Suppressor macrophage treated with lipopolysaccharide for 4 hours (primary cell): ENCODE measurements at regions not wholly inside any gene's neighbourhood (a gene's known extent, or its start where the extent isn't known, plus 50 kb on each side); places are given as distances from the start of the nearest gene placed in this dataset.
A peak's percentile ranks its signal among the peaks of the same experiment; 100 is the strongest.
"Not testable (repeated sequence)": the region's sequence is repeated elsewhere in the genome, so short reads cannot be mapped to it uniquely, and the experiment has no call there.

Experiments used
- DNase-seq: peaks from one replicate; pipeline ENCODE4 v3.0.0-alpha.2; 2020

DNA sequence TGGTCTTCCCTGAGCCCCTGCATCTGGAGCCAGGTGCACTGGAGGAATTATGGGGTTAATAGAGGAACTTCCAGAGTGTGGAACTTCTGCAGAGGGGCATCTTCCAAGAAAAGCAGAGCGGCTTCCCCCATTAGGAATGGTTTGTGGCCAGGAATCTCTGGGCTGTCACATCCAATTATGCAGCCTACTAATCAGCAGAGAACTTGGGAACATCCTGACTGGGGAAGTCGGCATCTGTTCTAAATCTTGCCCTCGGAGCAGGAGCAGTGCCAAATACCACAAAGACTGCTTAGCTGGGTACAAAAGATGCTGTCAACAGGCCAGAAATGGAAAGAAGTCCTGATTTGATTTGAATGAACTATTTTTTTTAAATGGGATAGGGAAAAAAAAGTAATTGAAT lies 435.1 kb downstream of the ZNF536 start:
- no peak for DNase-seq

DNA sequence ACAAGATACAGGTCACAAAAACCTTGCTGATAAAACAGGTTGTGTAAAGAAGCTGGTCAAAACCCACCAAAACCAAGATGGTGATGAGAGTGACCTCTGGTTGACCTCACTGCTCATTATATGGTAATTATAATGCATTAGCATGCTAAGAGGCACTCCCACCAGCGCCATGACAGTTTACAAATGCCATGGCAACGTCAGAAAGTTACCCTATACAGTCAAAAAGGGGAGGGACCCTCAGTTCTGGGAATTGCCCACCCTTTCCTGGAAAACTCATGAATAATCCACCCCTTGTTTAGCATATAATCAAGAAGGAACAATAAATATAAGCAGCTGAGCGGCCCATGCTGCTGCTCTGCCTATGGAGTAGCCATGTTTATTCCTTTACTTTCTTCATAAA lies 434.1 kb downstream of the ZNF536 start:
- DNase-seq, result no peak

DNA sequence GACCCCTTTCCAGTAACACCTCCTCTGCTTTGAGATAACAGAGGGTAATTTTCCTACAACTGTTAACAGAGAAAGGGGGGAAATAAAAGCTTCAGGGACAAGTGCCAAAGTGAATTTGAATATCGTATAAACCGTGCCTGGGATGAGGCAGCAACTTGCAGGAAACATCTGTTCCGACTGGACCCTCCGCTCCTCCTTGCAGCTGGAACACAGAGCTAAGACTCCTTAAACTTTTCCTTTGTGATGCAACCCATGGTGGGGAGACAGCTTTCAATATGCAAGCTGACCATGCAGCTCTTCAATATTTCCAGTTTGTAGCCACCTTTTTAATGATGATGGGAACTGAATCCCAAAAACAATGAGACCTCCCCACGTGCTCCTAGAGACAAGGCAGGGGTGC lies 432.6 kb downstream of the ZNF536 start:
- no peak for DNase-seq

DNA sequence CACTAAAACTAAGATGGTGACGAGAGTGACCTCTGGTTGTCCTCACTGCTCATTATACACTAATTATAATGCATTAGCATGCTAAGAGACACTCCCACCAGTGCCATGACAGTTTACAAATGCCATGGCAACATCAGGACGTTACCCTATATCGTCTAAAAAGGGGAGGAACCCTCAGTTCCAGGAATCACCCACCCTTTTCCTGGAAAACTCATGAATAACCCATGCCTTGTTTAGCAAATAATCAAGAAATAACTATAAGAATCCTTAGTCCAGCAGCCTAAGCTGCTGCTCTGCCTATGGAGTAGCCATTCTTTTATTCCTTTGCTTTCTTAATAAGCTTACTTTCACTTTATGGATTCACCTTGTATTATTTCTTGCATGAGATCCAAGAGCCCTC lies 432.1 kb downstream of the ZNF536 start:
- not testable (repeated sequence) for DNase-seq

DNA sequence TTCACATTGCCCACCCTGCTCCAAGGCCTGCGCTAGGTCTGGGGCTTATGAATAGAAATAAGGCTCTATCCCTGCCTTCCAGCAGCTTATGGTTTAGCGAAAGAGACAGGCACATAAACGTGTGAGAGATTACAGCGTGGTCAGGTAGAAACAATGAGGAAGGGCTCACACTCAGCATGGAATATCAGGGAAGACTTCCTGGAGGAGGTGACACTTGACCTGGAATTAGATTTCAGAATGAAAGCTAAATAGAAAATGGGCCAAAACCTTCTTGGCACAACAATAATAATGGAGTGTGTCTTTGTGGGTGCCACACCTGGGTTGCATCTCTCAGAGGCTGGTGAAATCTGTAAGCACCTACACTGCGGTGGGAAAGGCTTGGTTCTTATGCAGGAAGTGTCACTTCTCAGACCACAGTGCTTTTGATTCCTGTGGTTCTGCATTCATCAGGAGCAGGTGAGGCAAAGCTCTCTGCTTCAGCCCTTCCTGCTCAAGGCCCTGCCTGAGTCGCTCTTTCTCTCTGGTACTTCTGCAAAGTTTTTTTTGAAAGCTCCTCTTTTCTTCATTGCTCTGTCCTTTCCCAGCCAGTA lies 430.3 kb downstream of the ZNF536 start:
- DNase-seq, result no peak

DNA sequence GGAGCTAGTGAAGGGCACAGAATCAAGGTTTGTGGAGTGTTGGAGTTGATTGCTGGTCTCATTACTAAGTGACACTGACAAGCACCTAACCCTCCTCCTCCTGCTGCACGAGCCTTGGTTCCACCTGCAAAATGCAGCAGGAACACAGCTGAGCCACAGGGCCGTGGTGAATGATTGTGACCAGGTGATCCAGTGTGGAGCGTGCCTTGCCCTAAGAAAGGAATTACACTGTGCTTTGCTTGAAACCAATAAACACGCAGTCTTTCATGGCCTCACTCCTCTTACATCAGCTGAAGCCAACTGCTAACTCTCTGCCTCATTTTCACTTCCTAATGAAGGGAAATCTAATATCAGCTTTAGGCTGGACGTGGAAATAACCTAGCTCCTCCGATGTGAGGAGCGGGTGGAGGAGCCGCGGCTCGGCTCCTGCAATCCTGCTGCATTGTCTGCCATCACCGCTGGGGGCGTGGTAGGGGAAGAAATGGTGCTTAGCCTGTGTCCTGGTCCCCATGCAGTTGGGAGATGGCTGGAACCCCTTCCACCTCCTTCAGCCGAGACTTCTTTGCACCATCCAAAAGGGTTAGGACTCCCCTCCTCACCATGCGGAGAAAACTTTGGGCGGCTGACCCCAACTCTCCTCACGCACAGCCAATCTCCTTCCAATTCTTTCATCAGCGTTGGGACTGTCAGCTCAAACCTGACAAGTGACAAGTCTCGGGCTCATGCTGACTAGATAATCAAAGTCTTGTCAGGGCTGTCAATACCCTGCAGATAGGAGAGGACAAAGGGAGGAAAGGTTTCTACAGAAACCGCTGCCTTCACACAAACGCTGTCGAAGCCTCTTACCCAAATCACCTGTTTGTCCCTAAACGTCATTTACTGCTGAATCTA lies 427.9 kb downstream of the ZNF536 start:
- DNase-seq, result peak; percentile 51

DNA sequence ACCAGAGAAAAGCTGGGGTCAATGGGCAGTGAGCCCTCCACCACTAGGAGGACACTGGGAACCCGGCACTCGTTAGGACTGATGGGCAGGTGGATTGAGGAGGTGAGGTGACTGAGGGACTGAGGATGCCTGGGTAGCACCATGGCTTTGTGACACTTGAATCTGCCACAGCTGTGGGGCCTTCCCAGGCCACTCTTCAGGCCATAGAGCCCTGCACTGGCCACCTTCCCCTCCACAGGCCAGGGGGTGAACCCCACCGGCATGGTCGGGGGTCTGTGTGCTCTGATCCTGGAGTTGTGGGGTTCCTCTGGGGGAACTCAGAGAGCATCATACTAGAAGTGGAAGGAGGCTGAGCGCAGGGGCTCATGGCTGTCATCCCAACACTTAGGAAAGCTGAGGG lies 423.5 kb downstream of the ZNF536 start:
- no peak for DNase-seq

DNA sequence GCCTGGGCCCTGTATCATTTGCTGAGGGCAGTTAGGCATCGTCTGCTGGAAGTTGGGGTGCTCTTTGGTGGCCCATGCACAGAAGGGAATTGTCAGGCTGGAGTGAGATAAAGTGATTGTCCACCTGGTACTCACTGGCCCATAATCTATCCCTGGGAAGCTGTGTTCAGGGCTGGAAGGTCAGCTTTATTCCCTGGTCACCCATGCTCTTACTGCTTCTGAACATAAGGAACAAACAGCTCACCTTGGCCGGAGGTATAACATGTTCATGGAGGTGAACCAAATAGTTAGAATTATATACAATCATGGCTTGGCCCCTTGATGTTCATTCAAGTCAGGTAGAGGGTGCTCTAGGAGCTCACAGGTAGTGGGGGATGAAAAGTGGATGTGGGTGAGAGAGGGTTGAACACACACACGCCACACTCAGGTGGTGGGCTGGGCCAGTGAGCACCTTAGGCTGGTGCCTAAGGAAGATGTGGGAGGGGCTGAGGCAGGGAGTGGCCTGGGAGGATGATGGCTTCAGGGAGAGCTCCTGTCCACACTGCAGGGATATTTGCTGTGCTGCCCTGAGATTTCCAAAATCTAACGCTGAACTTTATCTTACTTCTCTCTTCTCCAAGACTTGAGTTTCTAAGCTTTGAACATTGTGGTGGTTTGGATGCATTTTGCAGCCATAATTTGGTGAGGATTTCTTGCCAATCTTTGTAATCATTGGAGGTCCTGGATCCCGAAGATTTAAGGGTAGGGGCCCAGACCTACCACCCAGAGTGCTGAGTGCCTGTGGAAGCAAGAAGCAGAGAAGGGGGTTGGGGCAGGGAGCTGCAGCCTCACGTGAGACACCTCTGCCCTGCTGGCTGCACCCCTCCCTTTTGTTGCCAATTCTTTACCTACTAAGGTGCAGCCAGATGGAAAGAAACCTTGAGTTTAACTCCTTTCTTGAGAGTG lies 420.6 kb downstream of the ZNF536 start:
- no peak for DNase-seq

DNA sequence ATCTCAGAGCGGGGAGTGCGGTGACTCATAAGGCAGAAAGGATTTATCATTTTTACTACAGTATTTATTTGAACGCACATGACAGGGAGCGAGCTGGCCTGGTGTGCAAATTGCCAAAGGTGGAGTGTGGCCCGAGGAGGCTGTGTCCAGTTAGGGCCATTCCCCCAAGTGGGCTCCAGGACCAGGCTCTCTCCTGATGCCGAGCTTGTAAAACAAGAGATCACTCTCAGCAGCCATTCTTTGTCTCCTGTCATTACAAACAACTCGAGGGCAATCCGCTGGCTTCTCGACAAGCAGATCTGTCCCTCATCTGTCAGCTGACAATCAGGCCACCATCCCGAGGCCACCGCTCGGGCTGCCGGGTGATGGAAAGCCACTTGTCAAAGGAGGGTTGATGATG lies 418.9 kb downstream of the ZNF536 start:
- DNase-seq, result no peak

DNA sequence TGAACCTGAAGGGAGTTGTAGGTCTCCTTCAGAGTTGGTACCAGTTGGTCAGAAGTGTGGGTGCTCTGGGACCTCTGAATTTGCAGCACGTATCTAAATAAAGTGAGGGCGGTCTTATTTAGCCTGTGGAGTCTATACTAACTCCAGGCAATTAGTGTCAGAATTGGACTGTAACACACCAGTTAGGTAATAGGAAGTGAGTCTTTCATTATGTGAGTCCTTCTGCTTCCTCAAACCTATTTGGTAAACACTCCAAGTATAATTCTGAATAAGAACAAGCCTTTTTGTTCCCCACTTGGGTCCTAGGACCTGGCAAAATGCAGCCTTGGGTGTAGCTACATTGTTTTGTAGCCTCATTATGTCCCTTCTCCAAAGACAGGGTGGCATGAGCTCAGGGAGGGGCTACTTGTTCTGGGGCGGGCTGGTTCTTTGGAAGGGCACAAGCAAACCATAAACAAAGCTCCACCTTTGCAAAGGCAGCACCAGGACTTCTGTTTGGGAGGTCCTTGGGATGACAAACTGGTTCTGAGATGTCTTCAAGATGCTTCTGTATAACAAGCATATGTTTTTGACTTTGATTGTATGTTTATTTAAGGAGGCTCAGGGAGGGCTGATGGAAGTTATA lies 418.0 kb downstream of the ZNF536 start:
- DNase-seq, result peak; percentile 41

DNA sequence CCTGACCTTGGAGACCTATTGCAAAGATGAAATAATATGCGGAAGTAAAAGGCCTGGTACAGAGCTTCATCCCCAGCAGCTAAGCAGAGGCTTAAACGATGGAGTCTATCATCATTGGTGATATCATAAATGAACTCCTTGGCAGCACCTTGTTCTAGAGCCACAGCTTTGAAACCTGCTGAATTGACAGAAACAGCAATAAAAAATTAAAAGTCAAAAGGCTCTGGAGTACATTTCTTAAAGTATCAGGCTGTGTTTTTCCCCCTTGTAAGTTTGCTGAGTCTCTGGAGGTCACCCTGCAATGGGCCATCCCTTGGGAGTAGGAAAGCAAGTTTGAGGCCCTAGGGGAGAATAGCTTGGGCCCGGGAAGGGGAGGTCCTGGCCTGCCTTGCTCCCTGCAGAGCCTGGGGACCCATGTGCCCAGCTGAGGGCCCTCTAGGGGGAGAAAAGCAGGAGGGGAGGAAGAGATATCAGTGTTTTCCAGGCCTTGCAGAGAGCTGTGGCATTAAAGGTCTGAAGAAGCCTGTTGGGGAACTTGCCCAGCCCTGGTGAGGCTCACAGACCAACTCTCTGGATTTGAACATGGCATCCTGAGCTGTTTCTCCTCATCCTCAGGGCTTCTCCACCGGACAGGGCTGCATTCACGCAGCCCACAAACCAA lies 416.1 kb downstream of the ZNF536 start:
- no peak for DNase-seq

DNA sequence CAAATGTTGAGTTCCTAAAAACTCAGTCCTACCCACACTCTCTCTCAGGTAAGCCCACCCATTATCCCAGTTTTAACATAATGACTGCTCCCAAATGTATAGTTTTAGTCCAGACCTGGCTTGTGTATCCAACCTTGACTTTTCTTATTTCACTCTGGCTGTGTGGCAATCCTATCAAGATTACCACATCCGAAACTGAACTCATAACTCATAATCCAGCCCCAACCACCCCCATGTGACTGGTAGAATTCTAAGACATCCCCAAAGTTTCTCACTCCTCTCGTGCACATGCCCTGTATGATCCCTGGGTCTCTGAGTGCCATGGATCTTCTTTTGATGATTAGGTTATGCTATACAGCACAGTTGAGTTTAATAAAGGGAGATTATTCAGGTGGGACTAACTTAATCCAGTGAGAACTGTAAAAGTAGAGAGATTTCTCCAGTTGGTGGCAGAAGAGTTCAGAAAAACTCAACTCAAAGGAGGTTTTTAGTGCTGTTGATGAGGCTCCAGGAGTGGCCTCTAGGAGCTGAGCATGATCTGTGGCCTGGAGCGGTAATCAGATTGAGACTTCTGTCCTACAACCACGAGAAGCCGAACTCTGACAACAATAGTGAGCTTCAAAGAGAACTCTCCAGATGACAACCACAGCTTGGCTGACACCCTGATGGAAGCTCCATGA lies 413.4 kb downstream of the ZNF536 start:
- peak; percentile 40 for DNase-seq

DNA sequence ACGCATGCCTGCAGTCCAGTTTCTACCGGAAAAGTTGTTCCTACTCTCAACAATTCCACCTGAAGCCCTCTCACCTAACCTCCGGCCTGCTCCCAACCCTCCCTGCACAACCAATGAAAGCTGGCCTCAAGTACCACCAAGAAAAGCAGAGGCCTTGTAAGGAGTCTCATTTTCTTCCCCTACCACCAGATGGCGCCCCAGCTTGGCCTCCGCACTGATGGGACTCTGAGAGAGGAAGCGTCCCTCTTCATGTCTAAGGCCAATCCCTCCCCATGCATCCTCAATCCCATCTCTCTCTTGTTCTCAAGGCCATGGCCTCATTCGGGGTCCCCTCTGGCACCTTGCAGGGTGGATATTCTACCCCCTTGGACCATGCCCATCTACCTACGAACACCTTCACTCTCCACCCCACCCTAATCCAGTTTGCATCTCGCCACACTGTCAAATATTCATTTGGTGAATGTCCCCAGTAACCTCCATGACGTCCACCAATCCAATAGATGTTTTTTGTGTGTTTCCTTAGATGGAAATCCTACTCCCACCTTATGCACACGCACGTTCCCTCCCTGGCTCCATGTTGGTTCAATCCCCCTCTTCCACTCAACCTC lies 412.8 kb downstream of the ZNF536 start:
- peak; percentile 80 for DNase-seq

DNA sequence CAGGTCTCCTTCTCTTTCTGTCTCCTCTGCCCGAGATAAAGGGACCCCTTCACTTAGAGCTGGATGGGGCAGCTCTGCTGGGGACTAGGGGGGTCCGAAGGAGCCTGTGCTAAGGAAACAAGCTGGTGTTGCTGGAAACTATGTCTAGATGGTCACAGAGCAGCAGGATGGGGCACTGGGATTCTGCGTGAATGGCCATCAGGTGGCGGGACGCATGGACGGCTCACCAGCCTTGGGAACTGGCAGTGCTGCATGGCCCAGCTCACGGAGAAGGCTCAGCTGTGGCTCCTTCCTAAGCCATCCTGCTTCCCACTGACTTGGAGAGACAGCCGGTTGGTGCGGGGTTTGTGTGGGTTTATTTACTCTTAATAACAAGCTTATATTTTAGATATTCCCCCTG lies 411.8 kb downstream of the ZNF536 start:
- DNase-seq, result no peak

DNA sequence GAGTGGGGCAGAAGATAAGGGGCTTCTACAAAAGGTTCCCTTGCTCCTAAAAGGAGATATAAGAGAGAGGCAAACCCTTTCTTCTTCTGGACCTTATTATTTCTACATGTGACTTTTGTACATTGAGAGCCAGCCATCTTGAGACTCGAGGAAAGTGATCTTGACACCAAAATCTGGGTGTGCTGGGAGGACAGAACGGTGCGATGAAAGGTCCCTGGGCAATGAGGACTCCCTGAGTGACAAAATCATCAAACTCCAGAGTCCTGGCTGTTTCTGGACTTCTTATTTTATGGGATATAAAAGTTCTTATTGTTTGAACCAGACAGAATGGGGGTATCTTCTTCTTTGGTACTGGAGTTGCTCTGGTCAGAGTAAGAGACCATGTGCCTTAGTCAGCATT lies 411.0 kb downstream of the ZNF536 start:
- no peak for DNase-seq

DNA sequence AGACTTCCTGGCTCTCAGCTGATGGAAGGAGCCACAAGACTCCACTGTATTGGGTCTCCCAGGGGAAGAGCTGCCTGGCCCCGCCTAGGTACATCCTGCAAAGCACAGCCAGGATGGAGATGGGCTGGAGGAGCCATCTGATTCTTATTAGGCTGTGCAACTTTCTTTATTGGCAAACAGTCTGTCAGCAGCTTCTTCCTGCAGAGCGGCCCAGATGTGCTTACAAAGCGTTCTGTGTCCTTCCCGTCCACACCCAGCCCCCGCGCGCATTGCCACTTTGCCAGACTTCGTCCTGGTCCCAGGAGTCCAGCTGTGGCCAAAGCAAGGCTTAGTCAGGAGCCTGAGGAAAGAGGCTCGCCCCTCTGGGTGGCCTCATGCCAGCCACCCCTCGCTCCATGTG lies 409.3 kb downstream of the ZNF536 start:
- no peak for DNase-seq

DNA sequence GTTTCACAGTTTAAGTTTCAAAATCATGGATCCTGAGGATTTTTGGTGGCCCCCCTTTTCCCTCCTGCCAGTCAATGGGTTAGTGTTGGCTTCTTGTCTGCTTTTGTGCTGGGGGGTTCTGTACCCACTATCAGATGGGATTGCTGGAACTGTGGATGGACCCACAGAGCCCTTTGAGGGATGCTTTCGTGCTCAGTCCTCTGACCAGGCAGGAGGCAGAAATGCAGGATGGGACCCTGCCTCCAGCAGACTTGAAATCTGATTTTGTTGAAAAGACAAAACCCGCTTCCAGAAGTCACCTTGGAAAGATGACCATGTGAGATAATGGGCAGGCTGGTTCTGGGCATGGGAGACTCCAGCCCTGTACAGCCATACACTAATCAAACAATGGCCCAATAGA lies 408.9 kb downstream of the ZNF536 start:
- DNase-seq, result no peak

DNA sequence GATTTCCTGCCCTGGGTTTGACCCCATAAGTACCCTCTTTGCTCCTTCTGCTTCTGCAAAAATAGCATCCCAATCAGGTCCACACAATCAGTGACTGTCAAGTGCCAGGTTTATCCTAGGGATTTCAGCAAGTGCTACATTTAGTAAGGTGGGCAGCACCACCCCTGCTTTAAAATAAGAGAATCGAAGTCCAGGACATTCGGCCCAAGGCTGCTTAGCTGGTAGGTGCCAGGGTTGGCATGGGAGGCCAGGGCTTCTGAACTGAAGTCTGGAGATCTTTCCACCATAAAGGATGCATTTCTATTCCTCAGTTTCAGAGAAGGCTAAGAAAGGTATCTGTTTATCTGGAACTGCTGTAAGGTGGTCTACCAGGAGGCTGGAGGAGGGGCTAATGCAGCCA lies 408.3 kb downstream of the ZNF536 start:
- DNase-seq, result no peak

DNA sequence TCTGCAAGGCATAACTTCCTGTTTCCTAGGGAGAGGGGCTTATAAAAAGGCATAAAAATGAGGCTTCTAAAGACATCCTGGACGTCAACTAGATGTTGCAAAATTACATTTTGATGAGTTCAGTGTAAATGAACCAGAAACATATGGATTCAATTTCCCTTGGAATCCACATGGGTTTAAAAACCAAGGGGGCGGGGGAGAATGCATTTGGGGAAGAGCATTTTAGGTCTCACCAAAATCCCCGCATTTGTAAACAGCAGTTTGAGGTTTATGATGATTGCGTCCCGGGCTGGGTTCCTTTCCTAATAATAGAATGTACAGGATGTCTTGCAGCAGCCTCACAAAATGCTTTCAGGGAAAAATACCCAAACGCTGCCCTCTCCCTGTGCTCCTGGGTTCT lies 407.8 kb downstream of the ZNF536 start:
- DNase-seq, result peak; percentile 27

DNA sequence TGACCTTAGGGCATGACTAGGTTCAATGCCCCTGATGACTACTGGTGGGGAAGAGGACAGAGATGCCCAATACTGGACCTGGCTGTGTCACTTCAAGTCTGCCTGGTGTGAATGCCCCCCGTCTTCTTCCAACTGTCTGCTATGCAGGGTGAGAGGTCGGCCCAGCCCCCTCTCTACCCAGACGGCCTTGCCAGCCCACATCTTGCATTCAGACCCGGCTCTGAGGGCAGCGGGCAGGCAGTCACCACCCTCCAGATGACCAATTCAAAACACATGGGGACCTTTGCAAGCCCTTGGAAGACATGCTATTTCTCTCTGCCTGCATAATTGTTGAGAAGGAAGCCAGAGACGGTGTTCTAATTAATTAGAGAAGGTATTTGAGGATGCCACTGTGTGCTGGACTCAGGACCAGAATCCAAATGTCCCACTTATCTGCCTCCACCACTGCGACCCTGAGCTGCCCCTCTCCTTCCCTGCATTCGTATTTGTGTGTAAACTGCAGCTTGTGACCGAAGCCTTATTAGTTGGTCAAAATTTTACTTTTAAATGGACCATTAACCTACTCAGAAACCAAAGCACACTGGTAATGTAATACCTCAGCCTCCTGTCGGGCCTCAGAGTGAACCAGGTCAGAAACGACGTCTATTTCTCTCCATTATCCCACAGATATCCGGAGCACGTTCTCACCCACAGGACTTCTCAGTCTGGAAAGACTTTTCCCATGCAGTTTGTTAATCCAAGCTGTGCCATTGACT lies 407.0 kb downstream of the ZNF536 start:
- DNase-seq, result no peak

DNA sequence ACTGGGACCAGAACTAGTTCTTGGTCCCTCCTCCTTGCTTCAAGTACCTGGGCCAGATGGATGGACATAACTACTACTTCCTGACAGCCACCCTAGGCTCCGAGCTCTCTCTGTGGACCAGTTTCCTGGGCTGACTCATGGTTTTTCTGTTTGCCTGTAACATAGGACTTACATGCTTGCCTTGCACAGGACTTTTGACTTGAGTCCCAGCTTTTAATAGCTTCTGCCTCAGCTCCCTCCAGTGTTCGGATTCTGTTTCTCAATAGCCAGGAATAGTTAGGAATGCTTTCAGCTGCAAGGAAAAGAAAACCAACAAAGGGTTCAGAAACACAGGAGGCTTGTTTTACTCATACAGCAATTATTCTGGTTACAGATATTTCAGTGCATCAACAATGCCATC lies 405.9 kb downstream of the ZNF536 start:
- DNase-seq, result no peak
